ENCODE measurements at regions not wholly inside any gene's neighbourhood (a gene's known extent, or its start where the extent isn't known, plus 50 kb on each side); places are given as distances from the start of the nearest gene placed in this dataset.

GRCh38 chr2:18346344-18346743 is 214.1 kb downstream of the RDH14 start:
- no peak for TF ChIP-seq POLR2A (IDR thresholded peaks at IDR 0.05)
- no peak for TF ChIP-seq CTCF (IDR thresholded peaks at IDR 0.05)
